NCI-H460 (cell line): ENCODE measurements at regions not wholly inside any gene's neighbourhood (a gene's known extent, or its start where the extent isn't known, plus 50 kb on each side); places are given as distances from the start of the nearest gene placed in this dataset.
A peak's percentile ranks its signal among the peaks of the same experiment; 100 is the strongest.
"Not testable (repeated sequence)": the region's sequence is repeated elsewhere in the genome, so short reads cannot be mapped to it uniquely, and the experiment has no call there.

Experiments
- DNase-seq: peaks from one replicate; pipeline ENCODE4 v3.0.0-alpha.2; 2016; ENCODE audit warnings: low read depth; ENCODE audit errors: extremely low read depth

DNA sequence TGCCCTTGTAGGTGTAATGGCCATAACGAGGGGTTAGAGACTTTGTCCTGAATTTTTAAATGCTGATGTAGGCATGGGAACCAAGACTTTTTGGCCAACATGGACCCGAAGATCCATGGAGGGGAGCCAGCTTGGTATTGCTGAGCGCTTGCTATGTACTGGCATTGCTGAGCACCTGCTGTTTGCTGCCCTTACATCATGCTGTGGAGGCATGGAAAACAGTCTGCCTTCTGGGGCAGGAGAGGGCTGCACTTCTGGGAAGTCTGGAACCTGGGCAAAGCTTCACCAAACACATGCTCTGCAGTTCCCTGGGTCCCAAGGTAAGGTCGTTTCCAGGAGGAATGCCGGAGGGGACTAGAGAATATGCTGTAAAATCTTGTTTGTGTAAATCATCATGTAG, 86.3 kb upstream of the CNIH3 start:
- no peak for DNase-seq

DNA sequence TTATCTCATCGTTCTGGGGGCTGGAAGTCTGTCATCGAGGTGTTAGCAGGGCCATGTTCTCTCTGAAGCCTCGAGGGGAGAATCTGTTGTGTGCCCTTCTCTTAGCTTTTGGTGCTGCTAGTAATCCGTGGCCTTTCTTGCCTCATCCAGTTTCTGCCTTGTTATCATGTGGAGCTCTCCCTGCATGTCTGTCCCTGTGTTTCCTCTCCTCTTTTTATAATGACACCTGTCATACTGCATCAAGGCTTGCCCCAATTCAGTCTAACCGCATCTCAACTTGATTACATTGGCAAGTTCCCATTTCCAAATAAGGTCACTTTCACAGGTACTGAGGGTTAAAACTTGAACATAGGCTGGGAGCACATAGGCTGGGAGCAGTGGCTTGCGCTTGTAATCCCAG, 82.6 kb upstream of the CNIH3 start:
- DNase-seq, result no peak

DNA sequence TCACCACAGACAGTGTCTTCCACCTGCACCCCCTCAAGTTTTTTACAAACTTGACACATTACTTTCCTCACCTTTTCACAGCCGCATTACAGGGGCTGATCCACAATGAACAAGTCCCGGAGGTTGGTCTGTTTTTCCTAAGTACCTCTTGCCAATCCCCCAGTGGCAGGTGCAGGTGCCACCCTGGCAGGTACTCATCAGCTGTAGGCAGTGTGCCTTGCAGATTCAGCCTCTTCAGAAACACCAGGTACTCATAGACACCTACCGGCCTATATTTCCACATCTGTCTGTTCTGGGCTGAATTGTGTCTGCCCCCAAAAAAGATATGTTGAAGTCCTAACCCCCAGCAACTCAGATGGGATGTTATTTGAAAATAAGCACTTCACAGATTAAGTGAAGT, 81.4 kb upstream of the CNIH3 start:
- DNase-seq, result no peak

- no peak for DNase-seq
Measured at GRCh38 chr1:224535641-224536040, 80.5 kb upstream of the CNIH3 start.

- no peak for DNase-seq
Measured at GRCh38 chr1:224539971-224540370, 76.1 kb upstream of the CNIH3 start.

- DNase-seq, result no peak
Measured at GRCh38 chr1:224540535-224540934, 75.6 kb upstream of the CNIH3 start.

DNA sequence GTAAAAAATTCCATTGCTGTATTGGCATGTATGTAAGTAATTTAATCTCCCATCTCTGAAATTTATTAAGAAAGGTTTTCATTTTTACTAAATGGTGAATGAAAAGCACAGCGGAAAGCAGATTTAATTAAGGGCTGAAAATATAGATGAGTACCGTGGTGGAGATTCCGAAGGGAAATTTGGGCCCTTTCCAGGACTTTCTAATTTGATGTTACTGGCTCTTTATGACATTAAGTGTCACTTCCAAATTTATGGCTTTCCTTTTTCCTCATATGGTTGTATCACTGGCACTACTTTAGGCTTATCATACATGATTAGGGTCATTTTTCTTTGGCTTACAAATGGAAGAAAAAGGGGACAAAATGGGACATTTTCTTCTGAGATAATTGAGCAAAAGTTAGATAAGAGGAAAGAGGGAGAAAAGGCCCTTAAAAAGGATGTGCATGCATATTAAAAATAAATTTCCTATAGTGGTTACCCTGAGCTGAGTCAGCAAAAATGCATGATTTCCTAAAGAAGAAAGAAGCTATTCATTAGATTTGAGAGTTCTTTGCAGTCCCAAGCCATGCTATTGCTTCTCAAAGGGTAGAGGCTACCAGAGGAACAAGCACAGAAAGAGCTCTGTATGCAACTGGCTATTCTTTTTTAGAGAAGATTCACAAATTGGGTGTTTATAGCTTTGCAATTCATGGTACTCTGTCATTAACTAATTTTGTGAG, 74.9 kb upstream of the CNIH3 start:
- no peak for DNase-seq

GRCh38 chr1:224541901-224542630, 74.1 kb upstream of the CNIH3 start:
- no peak for DNase-seq

GRCh38 chr1:224542783-224543440, 73.2 kb upstream of the CNIH3 start:
- no peak for DNase-seq

GRCh38 chr1:224543453-224543852, 72.7 kb upstream of the CNIH3 start:
- no peak for DNase-seq

GRCh38 chr1:224544346-224545110, 71.6 kb upstream of the CNIH3 start:
- no peak for DNase-seq

- no peak for DNase-seq
Measured at GRCh38 chr1:224545571-224545970, 70.5 kb upstream of the CNIH3 start.

GRCh38 chr1:224548676-224549075, 67.4 kb upstream of the CNIH3 start:
- DNase-seq, result no peak

GRCh38 chr1:224551189-224551588, 64.9 kb upstream of the CNIH3 start:
- DNase-seq, result not testable (repeated sequence)

GRCh38 chr1:224554056-224554455, 62.1 kb upstream of the CNIH3 start:
- no peak for DNase-seq

GRCh38 chr1:224554620-224555259, 61.4 kb upstream of the CNIH3 start:
- peak; percentile 26 for DNase-seq

GRCh38 chr1:224558904-224559303, 57.2 kb upstream of the CNIH3 start:
- no peak for DNase-seq

- no peak for DNase-seq
Measured at GRCh38 chr1:224559981-224560728, 56.0 kb upstream of the CNIH3 start.

DNA sequence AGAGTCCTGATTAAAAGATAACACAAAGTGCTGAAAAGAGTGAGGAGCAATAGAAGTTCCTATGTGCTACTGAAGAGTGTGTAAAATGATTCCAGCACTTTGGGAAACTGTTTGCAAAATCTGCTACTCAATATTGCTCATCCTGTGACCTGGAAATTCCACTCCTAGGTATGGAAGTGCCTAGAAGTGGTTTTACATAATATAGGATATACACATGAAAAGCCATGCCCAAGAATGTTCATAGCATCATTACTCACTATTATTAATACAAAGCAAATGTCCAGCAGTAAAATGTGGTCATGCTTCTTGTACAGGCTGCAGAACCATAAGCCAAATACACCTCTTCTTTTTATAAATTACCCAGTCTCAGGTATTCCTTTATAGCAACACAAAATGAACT, 53.2 kb upstream of the CNIH3 start:
- DNase-seq, result not testable (repeated sequence)

- DNase-seq, result no peak
Measured at GRCh38 chr1:224563666-224564065, 52.5 kb upstream of the CNIH3 start.
